Activated naive CD8-positive, alpha-beta T cell treated with anti-CD3 and anti-CD28 coated beads, Interleukin-2, amount 50 U/mL, for 24 hours (primary cell): ENCODE measurements at regions not wholly inside any gene's neighbourhood (a gene's known extent, or its start where the extent isn't known, plus 50 kb on each side); places are given as distances from the start of the nearest gene placed in this dataset.

Experiments used
- ATAC-seq: fragments of 150-1000 bp; cut with Tn5 transposase; one replicate; pipeline ENCODE4 v1.10.0; 2021
- DNase-seq: peaks from one replicate; pipeline ENCODE4 v3.0.0; 2021
- H3K27ac Mint-ChIP-seq: one replicate; pipeline ENCODE4 v1.8.0; 2021; ENCODE audit warnings: mild to moderate bottlenecking, mixed read lengths
- H3K27me3 Mint-ChIP-seq: one replicate; pipeline ENCODE4 v1.8.0; 2021; ENCODE audit warnings: mixed read lengths
- H3K36me3 Mint-ChIP-seq: one replicate; pipeline ENCODE4 v1.8.0; 2021; ENCODE audit warnings: low read depth, mixed read lengths
- H3K4me1 Mint-ChIP-seq: one replicate; pipeline ENCODE4 v1.8.0; 2021; ENCODE audit warnings: mixed read lengths
- H3K4me3 Mint-ChIP-seq: one replicate; pipeline ENCODE4 v1.8.0; 2021; ENCODE audit warnings: mild to moderate bottlenecking, moderate library complexity, mixed read lengths
- H3K9me3 Mint-ChIP-seq: one replicate; pipeline ENCODE4 v1.8.0; 2021; ENCODE audit warnings: mixed read lengths

GRCh38 chr5:173705512-173706044, 89.1 kb upstream of the BOD1 start:
- Mint-ChIP-seq H3K9me3 (no peaks in the 10 kb centered on the region), H3K36me3 (no peaks in the 10 kb centered on the region), H3K27ac (no peak overlapping the region), H3K4me1 (peaks cover 2% of the 10 kb centered on the region), H3K4me3 (no peak overlapping the region), H3K27me3 (peaks cover 2% of the 10 kb centered on the region)
- ATAC-seq: no peak
- DNase-seq: no peak

GRCh38 chr5:173706700-173707099, 90.2 kb upstream of the BOD1 start:
- DNase-seq (no peak), ATAC-seq (no peak)
- Mint-ChIP-seq H3K27ac (no peak overlapping the region), H3K4me1 (peaks cover 2% of the 10 kb centered on the region), H3K27me3 (peaks cover 2% of the 10 kb centered on the region), H3K4me3 (no peak overlapping the region), H3K9me3 (no peaks in the 10 kb centered on the region), H3K36me3 (no peaks in the 10 kb centered on the region)

- Mint-ChIP-seq H3K4me3 (no peak overlapping the region), H3K27ac (no peak overlapping the region), H3K27me3 (peaks cover 2% of the 10 kb centered on the region), H3K4me1 (peaks cover 5% of the 10 kb centered on the region), H3K36me3 (no peaks in the 10 kb centered on the region), H3K9me3 (no peaks in the 10 kb centered on the region)
- no peak for ATAC-seq
- DNase-seq: no peak
Observed at GRCh38 chr5:173707392-173707791, 90.9 kb upstream of the BOD1 start.

DNA sequence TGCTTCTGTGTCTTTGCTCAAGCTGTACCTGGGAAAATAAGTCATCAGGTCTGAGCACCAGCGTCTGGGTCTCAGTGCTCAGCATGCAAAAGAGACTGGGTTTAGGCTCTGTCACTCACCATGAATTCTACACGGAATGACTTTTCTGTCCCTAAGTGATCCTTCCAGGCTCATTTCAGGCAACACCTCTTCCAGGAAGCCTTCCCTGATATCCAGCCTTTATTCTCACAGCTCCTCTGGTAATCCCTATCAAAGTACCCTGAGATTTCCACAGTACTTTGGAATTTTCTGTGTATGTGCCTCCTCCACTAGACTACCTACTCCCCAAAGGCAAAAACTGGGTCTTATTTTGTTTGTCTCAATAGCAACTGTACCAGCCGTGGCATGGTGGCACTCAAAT, 92.7 kb upstream of the BOD1 start:
- no peak for ATAC-seq
- peaks cover 6% of the 10 kb centered on the region for H3K4me1 Mint-ChIP-seq
- peaks cover 2% of the 10 kb centered on the region for H3K27me3 Mint-ChIP-seq
- no peaks in the 10 kb centered on the region for H3K36me3 Mint-ChIP-seq
- no peak overlapping the region for H3K4me3 Mint-ChIP-seq
- DNase-seq: no peak
- no peaks in the 10 kb centered on the region for H3K9me3 Mint-ChIP-seq
- no peak overlapping the region for H3K27ac Mint-ChIP-seq

DNA sequence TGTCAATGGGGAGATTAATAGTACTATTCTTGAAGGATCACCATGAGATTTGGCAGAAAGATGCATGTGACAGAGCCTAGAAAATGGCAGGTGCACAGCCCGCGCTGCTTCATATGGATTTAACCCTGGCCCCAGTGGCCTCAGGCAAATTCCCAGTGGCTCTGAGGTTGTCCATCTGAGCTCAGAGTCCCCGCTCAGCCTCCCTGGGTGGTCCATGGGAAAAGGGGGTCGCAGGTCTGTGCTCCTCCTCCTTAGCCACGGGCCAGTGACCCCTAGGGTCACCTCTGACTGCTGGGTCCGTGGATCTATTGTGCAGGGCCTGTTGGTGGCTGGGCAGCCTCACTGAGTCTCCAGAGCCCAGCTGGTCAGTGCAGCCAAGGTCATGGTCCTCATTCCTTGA, 93.3 kb upstream of the BOD1 start:
- Mint-ChIP-seq H3K27ac (no peak overlapping the region), H3K27me3 (peaks cover 2% of the 10 kb centered on the region), H3K4me1 (peaks cover 6% of the 10 kb centered on the region), H3K9me3 (no peaks in the 10 kb centered on the region), H3K4me3 (no peak overlapping the region), H3K36me3 (no peaks in the 10 kb centered on the region)
- DNase-seq (no peak), ATAC-seq (no peak)

GRCh38 chr5:173710528-173710927, 94.1 kb upstream of the BOD1 start:
- H3K27ac Mint-ChIP-seq: no peak overlapping the region
- H3K4me3 Mint-ChIP-seq: no peak overlapping the region
- H3K4me1 Mint-ChIP-seq: peaks cover 6% of the 10 kb centered on the region
- H3K9me3 Mint-ChIP-seq: no peaks in the 10 kb centered on the region
- H3K36me3 Mint-ChIP-seq: no peaks in the 10 kb centered on the region
- ATAC-seq (no peak), DNase-seq (no peak)
- peaks cover 2% of the 10 kb centered on the region for H3K27me3 Mint-ChIP-seq

GRCh38 chr5:173711466-173711865, 95.0 kb upstream of the BOD1 start:
- Mint-ChIP-seq H3K27ac (no peak overlapping the region), H3K4me1 (peaks cover 6% of the 10 kb centered on the region), H3K4me3 (no peak overlapping the region), H3K27me3 (peaks cover 2% of the 10 kb centered on the region), H3K9me3 (no peaks in the 10 kb centered on the region), H3K36me3 (no peaks in the 10 kb centered on the region)
- DNase-seq (no peak), ATAC-seq (no peak)

GRCh38 chr5:173712609-173713175, 96.2 kb upstream of the BOD1 start:
- Mint-ChIP-seq H3K27ac (no peak overlapping the region), H3K36me3 (no peaks in the 10 kb centered on the region), H3K4me3 (no peak overlapping the region), H3K9me3 (no peaks in the 10 kb centered on the region), H3K4me1 (peaks cover 4% of the 10 kb centered on the region), H3K27me3 (peaks cover 2% of the 10 kb centered on the region)
- DNase-seq (no peak), ATAC-seq (no peak)

DNA sequence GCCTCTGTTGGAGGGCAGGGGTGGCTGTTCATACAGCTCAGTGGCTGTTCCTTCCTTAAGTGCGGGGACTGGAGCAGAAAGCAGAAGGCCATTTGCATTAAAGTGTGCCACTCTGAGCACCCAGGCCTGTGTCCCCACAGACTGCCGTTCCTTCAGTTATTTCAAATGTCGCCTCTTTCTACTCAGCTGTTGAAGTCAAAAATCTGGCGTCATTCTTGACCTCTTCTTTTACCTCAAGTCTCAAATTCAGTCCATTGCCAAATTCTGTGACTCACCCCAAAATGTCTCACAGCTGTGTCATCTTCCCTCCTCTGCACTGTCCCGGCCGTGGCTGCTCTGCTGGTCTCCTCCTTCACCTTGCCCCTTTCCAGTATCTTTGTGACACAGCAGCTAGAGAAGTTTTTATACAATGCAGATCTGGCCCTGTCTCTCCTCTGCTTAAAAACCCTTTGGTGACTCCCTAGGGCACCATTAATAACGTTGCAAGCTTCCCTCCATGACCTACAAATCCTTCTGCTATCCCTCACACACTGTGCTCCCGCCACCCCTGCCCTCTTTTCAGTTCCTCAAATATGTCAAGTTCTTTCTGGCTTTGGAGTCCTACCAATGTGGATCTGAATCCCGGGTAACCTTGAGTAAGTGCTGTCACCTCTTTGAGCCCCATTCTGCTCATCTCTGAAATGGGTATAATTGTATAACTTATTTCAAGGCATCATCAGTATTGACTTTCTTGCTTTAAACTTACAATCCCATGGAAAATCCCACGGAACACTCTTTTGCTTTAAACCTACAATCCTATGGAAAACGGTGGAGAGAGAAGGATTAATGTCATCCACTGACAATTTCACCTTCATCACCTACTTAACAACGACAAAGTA, 98.3 kb upstream of the BOD1 start:
- Mint-ChIP-seq H3K9me3 (no peaks in the 10 kb centered on the region), H3K27ac (no peak overlapping the region)
- peak; percentile 51 for ATAC-seq

GRCh38 chr5:173715607-173716006, 99.2 kb upstream of the BOD1 start:
- ATAC-seq: no peak
- H3K4me3 Mint-ChIP-seq: no peak overlapping the region
- no peaks in the 10 kb centered on the region for H3K9me3 Mint-ChIP-seq
- DNase-seq: no peak
- H3K36me3 Mint-ChIP-seq: no peaks in the 10 kb centered on the region
- H3K4me1 Mint-ChIP-seq: peaks cover 4% of the 10 kb centered on the region
- H3K27ac Mint-ChIP-seq: no peak overlapping the region
- H3K27me3 Mint-ChIP-seq: no peaks in the 10 kb centered on the region

More for the DNA sequence above, 98.3 kb upstream of the BOD1 start:
- Mint-ChIP-seq H3K27me3 (peaks cover 2% of the 10 kb centered on the region), H3K36me3 (no peaks in the 10 kb centered on the region), H3K4me1 (peaks cover 4% of the 10 kb centered on the region), H3K4me3 (no peak overlapping the region)
- DNase-seq: no peak

DNA sequence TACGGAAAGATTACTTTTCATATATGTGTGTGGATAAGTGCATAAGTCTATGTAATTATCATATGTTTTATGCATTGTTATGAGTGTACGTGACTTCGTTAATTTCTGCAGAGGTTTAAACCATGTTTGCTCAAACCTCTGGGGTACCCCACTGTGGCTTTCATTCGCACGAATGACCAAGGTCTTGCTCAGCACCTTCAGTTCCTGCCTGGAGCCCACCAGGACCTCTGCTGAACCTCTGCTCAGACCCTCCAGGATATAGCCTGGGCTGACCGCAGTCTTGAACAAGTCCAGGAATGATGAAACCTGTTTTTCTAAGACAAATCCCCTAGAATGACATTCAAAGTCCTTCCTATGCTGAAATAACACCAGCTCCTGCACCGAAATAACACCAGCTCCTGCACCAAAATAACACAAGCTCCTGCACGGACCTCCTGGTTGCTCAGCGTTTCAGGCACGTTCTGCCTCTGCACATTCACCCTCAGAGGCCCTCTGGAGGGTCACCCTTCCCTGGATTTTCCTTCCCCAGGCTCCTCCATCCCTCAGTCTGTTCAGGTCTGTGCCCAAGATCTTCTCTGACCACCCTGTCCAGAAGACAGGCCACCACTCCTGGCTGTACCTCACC, 99.7 kb upstream of the BOD1 start:
- ATAC-seq (no peak), DNase-seq (no peak)
- Mint-ChIP-seq H3K27me3 (no peaks in the 10 kb centered on the region), H3K4me3 (no peak overlapping the region), H3K27ac (no peak overlapping the region), H3K4me1 (peaks cover 4% of the 10 kb centered on the region), H3K36me3 (no peaks in the 10 kb centered on the region), H3K9me3 (no peaks in the 10 kb centered on the region)

DNA sequence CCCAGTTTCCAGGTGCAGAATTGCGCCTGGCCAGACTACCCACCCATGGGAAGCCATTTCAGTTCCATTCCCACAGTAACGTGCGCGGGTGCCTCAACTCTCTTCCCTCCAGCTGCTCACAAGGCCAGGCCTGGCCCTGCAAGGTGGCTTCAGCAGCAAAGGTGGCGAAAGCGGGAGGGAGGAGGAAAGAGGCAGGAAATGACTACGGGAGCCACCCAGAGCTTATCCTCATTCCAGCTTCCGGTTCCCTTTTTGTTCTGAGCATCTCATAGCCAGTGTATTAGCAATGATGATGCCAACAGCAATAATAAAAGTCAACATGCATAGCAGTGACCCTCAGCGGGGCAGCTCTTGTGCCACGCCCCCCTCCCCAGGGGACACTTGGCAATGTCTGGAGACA, 101.5 kb upstream of the BOD1 start:
- H3K36me3 Mint-ChIP-seq: no peaks in the 10 kb centered on the region
- DNase-seq: no peak
- H3K27me3 Mint-ChIP-seq: peaks cover 5% of the 10 kb centered on the region
- ATAC-seq: no peak
- H3K4me3 Mint-ChIP-seq: no peak overlapping the region
- H3K27ac Mint-ChIP-seq: no peak overlapping the region
- no peaks in the 10 kb centered on the region for H3K4me1 Mint-ChIP-seq
- H3K9me3 Mint-ChIP-seq: no peaks in the 10 kb centered on the region

GRCh38 chr5:173718469-173718868, 102.0 kb upstream of the BOD1 start:
- Mint-ChIP-seq H3K36me3 (no peaks in the 10 kb centered on the region), H3K27ac (no peak overlapping the region), H3K4me3 (no peak overlapping the region), H3K27me3 (peaks cover 5% of the 10 kb centered on the region), H3K9me3 (no peaks in the 10 kb centered on the region), H3K4me1 (no peaks in the 10 kb centered on the region)
- DNase-seq: no peak
- ATAC-seq: no peak

DNA sequence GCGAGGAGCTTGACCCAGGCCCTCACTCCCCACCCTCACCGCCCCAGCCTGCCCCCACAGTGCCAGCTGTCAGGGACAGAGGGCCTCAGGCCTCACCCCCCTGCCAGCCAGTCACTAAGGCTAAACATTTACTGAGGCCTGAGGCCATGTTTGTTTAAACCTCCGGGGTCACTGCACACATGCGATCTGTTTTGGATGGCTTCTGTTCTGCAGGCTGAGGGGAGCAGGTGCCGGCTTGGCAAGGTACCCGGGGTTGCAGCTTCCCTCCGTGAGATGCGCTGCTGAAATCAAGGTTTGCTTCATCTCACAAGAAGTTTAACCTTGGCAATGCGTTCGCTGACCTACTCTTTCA, 103.3 kb upstream of the BOD1 start:
- H3K27ac Mint-ChIP-seq: no peak overlapping the region
- H3K27me3 Mint-ChIP-seq: peaks cover 5% of the 10 kb centered on the region
- H3K4me1 Mint-ChIP-seq: no peaks in the 10 kb centered on the region
- H3K9me3 Mint-ChIP-seq: no peaks in the 10 kb centered on the region
- H3K4me3 Mint-ChIP-seq: no peak overlapping the region
- ATAC-seq (no peak), DNase-seq (no peak)
- no peaks in the 10 kb centered on the region for H3K36me3 Mint-ChIP-seq
